ENCODE measurements at regions not wholly inside any gene's neighbourhood (a gene's known extent, or its start where the extent isn't known, plus 50 kb on each side); places are given as distances from the start of the nearest gene placed in this dataset.
A peak's percentile ranks its signal among the peaks of the same experiment; 100 is the strongest.

DNA sequence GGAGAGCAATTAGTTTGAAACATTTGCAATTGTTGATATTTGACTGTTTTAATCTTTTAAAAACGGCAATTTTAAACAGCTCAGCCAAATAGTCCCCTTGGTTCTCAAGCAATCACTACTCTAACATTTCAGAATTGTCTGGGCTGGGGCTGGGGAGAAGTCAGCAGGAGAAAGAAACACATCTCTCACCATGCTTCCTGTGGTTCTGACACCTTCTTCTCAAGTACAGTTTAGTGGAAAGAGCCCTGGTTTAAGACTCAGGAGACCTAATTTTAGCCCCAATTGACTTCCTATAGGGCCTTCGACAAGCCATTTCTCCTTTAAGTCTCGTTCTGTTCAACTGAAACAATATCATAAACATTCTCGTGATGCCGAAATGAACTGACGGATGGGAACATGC lies 168.4 kb upstream of the CDYL start:
- Histone ChIP-seq H3K36me3 (no peaks in the 10 kb centered on the region), H3K27me3 (no peaks in the 10 kb centered on the region), H3K4me3 (no peak overlapping the region), H3K9me3 (no peaks in the 10 kb centered on the region), H3K27ac (peak overlapping the region; percentile 21 to 55 (median 46)), H3K4me1 (peaks cover 0 to 32% (median 10%) of the 10 kb centered on the region in 4 donors)
- in situ Hi-C loops (cut with MboI; ENCODE audit: low pct_ligation_motif_present in 1 of 4, low pct_unique_long_range_greater_than_20kb in 1 of 4, low sequenced_read_pairs in 3 of 4) (no loop called here), intact Hi-C loops (cut with DNase I; ENCODE audit: low total_unique reads) (no loop called here)
- no peak for DNase-seq
- 58 to 74% methylated on average over 5 to 6 of the region's 6 CpGs for WGBS, 2 donors (ENCODE audit: low coverage in 1 of 2)
- TF ChIP-seq POLR2A (IDR thresholded peaks at IDR 0.05): no peak
- TF ChIP-seq EP300 (IDR thresholded peaks at IDR 0.05; ENCODE audit: low read depth): no peak
- TF ChIP-seq, protein P1, sequence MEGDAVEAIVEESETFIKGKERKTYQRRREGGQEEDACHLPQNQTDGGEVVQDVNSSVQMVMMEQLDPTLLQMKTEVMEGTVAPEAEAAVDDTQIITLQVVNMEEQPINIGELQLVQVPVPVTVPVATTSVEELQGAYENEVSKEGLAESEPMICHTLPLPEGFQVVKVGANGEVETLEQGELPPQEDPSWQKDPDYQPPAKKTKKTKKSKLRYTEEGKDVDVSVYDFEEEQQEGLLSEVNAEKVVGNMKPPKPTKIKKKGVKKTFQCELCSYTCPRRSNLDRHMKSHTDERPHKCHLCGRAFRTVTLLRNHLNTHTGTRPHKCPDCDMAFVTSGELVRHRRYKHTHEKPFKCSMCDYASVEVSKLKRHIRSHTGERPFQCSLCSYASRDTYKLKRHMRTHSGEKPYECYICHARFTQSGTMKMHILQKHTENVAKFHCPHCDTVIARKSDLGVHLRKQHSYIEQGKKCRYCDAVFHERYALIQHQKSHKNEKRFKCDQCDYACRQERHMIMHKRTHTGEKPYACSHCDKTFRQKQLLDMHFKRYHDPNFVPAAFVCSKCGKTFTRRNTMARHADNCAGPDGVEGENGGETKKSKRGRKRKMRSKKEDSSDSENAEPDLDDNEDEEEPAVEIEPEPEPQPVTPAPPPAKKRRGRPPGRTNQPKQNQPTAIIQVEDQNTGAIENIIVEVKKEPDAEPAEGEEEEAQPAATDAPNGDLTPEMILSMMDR (IDR thresholded peaks at IDR 0.05): no peak
- no peak for TF ChIP-seq POLR2AphosphoS5 (IDR thresholded peaks at IDR 0.05)

DNA sequence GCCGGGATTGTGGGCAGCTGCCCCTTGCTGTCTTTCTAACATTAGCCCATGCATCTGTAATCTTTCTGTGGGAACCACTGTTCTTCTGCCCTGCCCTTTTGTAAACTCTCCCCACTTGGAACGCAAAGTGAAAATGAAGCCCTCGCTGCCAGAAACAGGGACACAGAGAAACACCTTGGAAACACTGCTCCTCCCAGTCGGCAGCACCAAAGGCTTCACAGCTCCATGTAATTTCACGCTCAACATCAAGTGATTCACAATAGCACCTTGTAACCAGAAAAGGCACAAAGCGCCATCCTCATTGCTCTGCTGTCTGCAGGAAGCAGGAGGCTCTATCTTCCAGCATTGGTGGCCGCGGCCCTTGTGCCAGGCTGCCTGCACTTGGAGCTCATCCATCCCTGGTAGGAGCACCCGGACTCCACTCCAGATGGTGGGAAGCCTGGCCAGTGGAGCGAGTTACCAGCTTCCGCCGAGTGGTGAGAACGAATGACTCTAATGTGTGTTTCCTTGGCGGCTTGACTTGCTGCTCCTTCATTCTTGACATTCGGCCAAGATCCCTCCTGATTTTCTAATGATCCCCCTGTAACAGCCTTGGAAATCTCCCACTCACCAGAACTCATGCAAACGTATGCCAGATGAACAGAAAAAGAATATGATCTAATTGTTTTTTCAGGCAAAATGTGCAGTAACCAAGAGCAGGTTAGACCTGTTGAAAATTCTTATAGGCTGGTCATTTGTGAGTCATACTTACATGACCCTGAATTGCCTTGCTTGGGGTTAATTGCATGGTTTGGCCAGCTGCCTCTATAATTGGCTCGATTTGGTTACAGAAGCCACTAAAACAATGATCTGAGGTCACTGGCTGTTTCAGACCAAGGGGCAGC lies 169.1 kb upstream of the CDYL start:
- Histone ChIP-seq H3K4me1 (peaks cover 0 to 27% (median 8%) of the 10 kb centered on the region in 4 donors), H3K27me3 (no peaks in the 10 kb centered on the region), H3K27ac (peak overlapping the region; percentile 21 to 55 (median 46)), H3K36me3 (no peaks in the 10 kb centered on the region), H3K4me3 (no peak overlapping the region), H3K9me3 (no peaks in the 10 kb centered on the region)
- 20 to 47% methylated on average over 5 to 17 of the region's 17 CpGs for WGBS, 2 donors (ENCODE audit: low coverage in 1 of 2)
- no peak for TF ChIP-seq EP300 (IDR thresholded peaks at IDR 0.05; ENCODE audit: low read depth)
- peak in 2 of 3 donors; percentile 23 to 29 for TF ChIP-seq POLR2AphosphoS5 (IDR thresholded peaks at IDR 0.05)
- no peak for TF ChIP-seq POLR2A (IDR thresholded peaks at IDR 0.05)
- TF ChIP-seq, protein P1 (IDR thresholded peaks at IDR 0.05): no peak
- in situ Hi-C loops (cut with MboI; ENCODE audit: low pct_ligation_motif_present in 1 of 4, low pct_unique_long_range_greater_than_20kb in 1 of 4, low sequenced_read_pairs in 3 of 4): no loop called here
- intact Hi-C loops (cut with DNase I; ENCODE audit: low total_unique reads): no loop called here
- peak; percentile 36 for DNase-seq

GRCh38 chr6:4606016-4606415 lies 170.2 kb upstream of the CDYL start:
- no peak for DNase-seq
- Histone ChIP-seq H3K27ac (no peak overlapping the region), H3K27me3 (no peaks in the 10 kb centered on the region), H3K4me3 (no peak overlapping the region), H3K4me1 (peaks cover 0 to 23% (median 6%) of the 10 kb centered on the region in 4 donors), H3K36me3 (no peaks in the 10 kb centered on the region), H3K9me3 (no peaks in the 10 kb centered on the region)
- in situ Hi-C loops (cut with MboI; ENCODE audit: low pct_ligation_motif_present in 1 of 4, low pct_unique_long_range_greater_than_20kb in 1 of 4, low sequenced_read_pairs in 3 of 4): no loop called here
- 91% methylated on average over 7 of the region's 7 CpGs; no CpG with 5 or more reads in 1 of the 2 donors for WGBS, 2 donors (ENCODE audit: low coverage in 1 of 2)
- TF ChIP-seq POLR2AphosphoS5 (IDR thresholded peaks at IDR 0.05): no peak
- no peak for TF ChIP-seq EP300 (IDR thresholded peaks at IDR 0.05; ENCODE audit: low read depth)
- TF ChIP-seq, protein P1 (IDR thresholded peaks at IDR 0.05): no peak
- no peak for TF ChIP-seq POLR2A (IDR thresholded peaks at IDR 0.05)
- intact Hi-C loops (cut with DNase I; ENCODE audit: low total_unique reads): no loop called here

DNA sequence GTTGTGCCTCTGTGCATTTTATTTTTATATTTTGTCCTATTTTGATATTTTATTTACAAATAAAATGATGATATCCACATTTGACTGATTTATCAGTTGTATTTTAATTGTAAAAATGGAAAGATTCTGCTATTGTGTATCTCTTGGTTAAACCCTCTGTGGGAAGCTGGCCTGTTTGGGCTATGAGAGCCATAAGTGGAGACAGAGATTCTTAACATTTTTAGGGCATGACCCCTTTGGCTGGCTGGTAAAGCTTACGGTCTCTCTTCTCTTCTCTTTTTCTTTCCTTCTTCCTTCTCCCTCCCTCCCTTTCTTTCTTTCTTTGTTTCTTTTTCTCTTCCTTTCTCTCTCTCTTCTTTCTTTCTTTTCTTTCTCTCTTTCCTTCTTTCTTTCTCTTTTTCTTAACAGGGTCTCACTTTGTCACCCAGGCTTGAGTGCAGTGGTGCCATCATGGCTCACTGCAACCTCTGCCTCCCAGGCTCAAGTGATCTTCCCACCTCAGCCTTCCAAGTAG lies 172.3 kb upstream of the CDYL start:
- Histone ChIP-seq H3K4me3 (no peak overlapping the region), H3K36me3 (no peaks in the 10 kb centered on the region), H3K27me3 (no peaks in the 10 kb centered on the region), H3K9me3 (no peaks in the 10 kb centered on the region), H3K4me1 (peaks cover 0 to 21% (median 9%) of the 10 kb centered on the region in 4 donors), H3K27ac (no peak overlapping the region)
- WGBS, 2 donors (ENCODE audit: low coverage in 1 of 2): 0 to 60% methylated on average over 1 of the region's 1 CpG
- intact Hi-C loops (cut with DNase I; ENCODE audit: low total_unique reads) (no loop called here), in situ Hi-C loops (cut with MboI; ENCODE audit: low pct_ligation_motif_present in 1 of 4, low pct_unique_long_range_greater_than_20kb in 1 of 4, low sequenced_read_pairs in 3 of 4) (no loop called here)
- DNase-seq: no peak
- TF ChIP-seq EP300 (IDR thresholded peaks at IDR 0.05; ENCODE audit: low read depth) (no peak), POLR2AphosphoS5 (IDR thresholded peaks at IDR 0.05) (no peak), POLR2A (IDR thresholded peaks at IDR 0.05) (no peak)
- TF ChIP-seq, protein P1 (IDR thresholded peaks at IDR 0.05): no peak

All from transverse colon (tissue), 4 donors.